LHCN-M2 (cell line): ENCODE measurements at regions not wholly inside any gene's neighbourhood (a gene's known extent, or its start where the extent isn't known, plus 50 kb on each side); places are given as distances from the start of the nearest gene placed in this dataset.
A peak's percentile ranks its signal among the peaks of the same experiment; 100 is the strongest.

Experiments
- DNase-seq: peaks from one replicate; pipeline ENCODE4 v3.0.0-alpha.2; 2012; ENCODE audit warnings: low read depth

DNA sequence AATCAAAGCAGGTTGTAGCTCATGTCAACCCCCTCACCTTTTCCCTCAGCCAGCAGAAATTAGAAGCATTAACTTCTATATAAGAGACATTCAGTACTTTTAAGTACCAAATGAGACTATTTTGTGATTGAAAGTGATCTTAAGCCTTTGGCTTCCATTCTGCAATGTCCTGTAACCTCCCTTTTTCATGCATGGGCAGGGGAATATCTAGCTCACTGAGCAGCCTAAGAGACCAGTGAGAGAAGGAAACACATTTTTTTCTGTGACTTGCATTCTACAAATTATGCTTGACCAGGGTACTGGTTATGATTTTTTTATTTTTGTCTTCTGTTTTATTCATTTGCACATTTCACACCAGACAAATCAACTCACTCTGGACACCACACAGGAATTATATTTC is 369.6 kb downstream of the KCTD12 start:
- DNase-seq, result peak; percentile 41

DNA sequence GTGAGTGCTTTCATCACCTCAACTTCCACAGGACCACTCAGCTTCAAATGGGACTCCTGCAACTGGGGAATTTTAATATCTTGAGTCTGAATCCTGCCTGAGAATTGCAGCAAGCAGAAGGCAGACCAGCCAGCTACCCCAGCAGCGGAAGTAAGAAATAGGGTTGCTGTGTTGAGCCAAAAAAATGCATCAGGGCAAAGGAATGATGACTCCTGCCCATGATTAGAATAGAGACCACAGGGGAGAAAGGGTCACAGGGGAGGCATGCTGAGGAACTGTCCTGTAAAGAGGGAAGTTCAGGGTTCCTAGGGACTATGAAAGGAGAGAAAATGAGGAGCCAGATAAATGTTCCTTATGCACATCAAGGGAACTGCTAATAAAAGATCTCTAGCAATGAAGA is 370.2 kb downstream of the KCTD12 start:
- peak; percentile 95 for DNase-seq

DNA sequence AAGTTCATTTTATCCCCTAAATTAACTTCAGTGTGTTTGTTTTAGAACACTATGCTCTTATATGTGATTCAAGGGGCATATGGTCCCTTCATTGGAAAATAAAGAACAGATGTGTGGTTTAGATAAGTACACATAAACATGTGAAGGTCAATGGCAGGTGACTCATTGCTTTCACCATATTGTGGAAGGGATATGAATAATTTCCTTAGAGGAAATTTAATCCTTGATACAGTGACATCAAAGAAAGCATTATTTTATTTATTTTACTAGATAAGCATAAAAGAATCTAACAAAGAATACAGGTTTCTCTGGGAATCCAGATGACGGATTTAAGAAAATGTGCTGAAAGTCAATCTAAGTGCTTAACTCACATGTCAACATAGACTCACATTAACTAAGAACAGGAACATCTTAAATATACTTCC is 373.5 kb downstream of the KCTD12 start:
- DNase-seq, result peak; percentile 98

DNA sequence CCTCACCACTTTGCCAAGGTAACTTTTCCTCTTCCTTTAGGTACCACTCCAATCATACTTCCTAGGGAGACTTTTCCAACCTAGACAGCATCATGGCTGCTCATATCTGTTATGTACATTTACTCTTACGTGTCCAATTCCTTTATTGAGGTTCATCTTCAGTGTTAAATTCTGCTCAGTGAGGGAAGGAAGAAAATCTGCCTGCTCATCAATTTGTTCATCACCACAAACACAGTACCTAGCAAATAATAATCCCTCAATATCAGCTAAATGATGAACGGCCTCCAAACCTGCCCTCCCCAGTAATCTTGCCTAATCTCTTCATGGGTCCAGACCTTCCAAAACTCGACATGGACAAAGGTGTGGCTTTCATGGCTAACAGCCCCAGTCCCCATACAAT is 380.8 kb downstream of the KCTD12 start:
- DNase-seq, result no peak

DNA sequence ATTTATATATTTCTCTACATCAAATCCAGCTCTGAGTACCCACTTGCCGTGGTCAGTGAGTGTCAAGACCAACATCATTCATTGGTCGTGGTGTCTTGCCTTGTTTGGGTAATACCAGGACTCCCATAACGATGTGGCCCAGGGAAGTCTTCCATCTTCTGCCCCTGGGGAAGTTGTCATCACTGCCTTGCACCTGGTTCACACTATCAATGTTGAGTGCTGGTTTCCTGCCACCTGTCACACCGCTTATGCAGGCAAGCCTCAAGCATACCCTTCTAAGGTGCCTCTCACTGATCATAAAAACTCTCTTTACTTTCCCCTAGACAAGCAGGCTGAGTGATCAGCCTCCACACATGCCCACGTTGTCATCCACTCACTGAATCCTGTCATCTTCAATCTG is 382.4 kb downstream of the KCTD12 start:
- DNase-seq, result peak; percentile 87

DNA sequence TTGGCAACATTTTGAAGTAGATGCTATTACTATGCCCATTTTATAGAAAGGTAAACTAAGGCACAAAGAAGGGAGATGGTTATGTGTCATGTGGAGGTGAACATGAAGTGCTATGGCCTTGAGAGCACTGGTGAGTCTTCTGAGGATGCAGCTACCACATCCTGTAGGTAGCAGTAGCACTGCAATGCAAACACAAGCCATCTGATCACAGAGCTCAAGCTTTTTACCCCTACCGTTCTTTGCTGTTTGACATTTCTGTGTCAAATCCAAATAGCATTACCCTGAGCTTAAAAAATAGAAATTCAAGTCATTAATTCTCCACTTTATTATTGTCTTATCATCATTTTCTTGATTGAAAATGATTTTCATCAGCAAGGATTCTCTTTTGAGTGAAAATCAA is 382.9 kb downstream of the KCTD12 start:
- DNase-seq, result no peak

DNA sequence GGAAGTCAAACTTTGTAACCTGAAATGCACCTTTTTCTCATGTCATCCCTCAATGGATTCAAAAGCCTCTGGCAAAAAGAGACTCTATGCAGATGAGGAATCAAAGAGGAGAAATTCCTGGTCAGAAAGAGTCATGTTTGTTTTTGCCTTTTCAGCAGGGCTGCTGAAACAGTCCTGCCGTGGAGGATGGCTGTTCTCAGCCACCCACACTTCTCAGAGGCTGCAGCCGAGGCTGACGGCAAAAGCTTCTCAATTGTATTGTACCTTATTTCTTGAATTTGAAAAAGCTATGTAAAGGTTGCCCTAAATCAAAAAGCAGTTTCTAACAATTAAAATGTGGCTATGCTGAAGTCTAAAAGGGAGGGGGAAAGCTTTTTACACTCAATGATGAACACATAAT is 385.3 kb downstream of the KCTD12 start:
- no peak for DNase-seq

DNA sequence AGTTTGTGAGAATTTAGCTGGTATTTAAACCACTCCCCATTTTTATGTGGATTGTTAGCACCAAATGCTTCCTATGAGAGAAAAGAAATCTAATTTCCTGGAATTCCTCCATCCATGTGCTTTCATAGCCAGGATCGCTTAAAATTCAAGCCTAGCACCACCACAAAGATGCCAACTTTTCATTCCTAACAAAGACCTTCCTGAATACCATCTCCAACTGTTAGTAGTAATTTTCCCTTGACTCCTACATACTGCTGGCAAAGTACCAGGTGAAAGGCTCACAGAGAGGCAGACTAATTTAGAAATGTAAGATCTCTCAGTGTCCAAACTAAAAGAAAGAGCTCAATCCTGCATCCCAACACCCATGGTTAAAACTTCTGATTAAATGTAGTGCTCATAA is 386.3 kb downstream of the KCTD12 start:
- no peak for DNase-seq

DNA sequence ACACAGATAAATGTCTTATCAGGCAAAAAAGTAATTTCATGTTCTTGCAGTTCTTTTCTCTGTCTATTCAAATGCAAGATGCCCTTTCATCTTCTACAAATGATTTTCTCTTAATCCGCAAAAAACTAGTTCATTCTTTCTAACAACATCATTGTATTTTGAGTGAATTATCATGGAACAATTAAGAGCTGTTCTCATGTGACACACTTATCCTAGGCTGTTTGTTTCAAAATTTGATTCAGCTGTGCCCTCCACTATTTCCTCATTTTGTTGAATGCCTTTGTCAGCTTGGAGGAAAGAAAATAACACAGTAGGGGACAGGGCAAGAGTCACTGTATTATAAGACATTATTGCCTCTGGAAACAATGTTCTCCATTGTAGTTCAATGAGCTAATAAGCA is 396.9 kb downstream of the KCTD12 start:
- DNase-seq, result no peak

DNA sequence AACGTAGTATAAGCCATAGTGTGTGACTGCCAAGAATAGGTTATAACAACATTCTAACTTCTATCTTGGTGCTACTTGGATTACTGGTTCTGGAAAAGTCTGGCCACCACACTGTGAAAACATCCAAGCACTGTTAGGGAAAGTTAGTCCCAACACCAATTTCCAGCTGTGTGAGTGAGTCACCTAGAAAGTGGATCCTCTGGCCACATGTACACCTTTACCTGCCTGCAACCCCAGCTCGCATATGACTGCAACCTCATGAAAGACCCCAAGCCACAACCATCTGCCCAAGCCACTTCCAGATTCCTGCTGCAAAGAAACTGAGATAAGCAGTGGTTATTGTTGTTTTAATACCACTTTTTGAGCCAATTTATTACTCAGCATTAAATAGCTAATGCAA is 404.5 kb downstream of the KCTD12 start:
- DNase-seq, result no peak

DNA sequence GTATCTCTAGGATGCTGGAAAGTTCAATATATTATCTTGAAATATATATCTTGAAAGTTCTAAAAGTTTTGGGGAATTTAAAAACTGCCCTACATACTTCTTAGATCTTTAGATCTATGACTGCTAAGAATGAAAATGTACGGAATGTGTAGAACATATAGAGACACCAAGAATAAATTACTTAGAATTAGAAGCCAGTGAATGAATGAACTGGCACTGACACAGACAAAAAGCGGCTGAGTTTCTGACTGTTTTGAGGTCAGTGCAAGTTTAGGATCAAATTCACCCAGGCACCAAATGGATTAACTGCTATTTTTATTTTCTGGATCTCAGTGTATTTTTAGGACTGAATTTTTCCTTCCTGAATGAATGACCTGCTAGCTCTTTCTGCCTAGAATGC is 411.2 kb downstream of the KCTD12 start:
- DNase-seq, result no peak

DNA sequence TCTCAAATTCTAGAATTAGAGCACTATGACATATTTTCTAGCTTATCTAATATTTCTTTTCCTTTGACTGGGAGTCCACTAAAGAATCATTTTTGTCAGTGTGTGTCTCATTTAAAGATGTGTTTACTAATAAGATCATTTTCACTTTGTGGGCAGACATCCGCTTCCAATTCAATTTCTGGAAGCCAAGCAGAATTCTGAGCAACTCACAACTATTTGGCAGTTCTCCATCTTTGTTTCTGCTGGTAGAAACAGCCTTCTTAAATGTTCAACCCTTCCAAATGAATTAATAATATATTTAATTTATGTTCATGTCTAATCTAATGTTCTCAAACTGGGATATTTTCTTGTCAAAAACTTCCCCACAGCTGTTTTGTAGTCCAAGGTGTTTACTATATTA is 411.8 kb downstream of the KCTD12 start:
- no peak for DNase-seq

DNA sequence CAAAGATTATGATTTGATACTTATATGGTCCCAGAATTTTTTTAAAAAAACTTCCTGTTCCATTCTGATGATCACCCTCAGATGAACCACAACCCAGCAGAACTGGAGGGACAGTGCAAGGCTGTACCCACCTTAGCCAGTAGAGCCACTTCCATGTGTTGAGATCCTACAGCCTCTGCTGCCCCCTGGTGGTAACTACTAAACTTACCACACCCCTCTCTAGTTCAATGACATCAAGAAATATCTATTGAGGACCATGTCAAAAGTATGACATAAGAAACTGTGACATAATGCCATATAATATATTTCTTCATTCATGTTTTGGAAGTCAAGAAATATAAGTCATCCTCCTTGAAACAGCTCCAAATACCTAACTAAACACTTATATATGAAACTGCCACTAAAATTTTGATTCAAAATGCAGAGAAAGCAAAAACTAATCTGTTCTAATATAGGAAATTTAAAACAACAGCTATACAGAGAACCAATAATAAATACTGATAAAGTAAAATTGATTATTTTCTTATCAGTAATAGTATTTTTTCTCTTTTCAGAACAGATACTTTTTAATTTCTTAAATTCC is 412.6 kb downstream of the KCTD12 start:
- DNase-seq, result peak; percentile 83

DNA sequence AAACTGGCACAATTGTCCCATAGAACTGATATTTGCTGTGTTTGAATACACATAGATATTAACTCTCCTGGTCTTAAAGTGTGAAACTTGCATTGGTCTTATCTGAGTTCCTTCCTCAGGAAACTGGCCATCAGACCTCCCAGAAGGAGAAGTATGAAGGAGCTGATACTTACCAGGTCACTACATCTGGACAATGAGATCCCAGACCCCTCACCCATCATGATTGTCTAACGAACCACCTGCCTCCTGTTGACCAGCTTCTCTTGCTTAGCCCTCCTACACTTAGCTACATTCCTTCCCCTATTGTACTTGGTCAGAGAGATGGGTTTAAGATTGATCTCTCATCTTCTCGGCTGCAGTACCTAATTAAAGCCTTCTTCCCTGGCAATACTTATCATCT is 413.3 kb downstream of the KCTD12 start:
- DNase-seq, result no peak

DNA sequence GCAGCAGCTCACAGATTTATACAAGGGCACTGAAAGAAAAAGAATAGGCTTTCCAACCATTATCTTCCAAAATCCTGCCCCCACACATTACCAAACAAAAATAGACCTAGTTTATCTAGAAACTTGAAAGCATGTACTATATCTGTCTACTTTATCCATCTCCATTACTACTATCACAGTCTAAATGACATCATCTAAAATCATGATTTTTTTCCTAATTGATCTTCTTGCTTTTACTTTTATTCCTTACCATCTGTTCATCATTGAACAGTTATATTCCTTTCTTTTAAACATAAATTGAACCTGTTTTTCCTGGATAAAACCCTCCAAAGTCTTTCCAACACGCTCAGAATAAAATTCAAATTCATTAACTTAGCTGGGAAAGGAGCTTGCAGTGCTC is 414.7 kb downstream of the KCTD12 start:
- DNase-seq, result no peak

DNA sequence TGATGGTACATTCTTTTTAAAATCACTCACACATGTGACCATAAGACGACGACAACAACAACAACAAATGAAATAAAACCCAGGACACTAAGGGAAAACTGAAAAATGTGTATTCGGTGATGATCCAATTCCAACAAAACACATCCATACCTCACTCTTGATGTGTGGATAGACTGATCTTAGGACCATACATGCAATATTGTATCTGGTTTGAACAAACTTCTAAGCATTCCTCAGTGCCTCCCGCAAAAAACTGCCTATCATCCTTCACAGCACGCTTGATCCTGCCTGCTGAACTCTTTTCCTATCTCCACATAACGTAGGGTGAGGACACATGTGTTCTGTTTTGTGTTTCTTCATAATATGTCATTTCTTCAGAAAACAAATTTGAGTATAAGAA is 415.2 kb downstream of the KCTD12 start:
- DNase-seq, result no peak

DNA sequence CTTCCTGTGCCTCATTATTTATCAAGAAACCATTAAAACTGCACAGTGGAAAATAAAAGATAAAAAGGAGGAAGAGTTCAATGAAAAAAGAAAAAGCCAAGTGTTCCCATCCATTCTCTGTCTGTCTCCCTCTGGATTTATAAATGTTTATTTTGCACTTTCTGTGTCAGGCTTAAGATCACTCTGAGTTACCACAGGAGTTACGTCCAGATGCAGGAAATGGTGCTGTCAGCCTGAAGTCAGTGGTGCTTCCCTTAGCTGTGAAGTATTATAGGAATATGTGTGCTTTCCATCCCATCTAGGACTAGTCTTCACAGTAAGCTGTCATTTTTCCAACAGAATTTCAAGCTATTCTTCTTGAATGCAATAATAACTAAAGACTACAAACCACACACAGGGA is 420.2 kb downstream of the KCTD12 start:
- no peak for DNase-seq

DNA sequence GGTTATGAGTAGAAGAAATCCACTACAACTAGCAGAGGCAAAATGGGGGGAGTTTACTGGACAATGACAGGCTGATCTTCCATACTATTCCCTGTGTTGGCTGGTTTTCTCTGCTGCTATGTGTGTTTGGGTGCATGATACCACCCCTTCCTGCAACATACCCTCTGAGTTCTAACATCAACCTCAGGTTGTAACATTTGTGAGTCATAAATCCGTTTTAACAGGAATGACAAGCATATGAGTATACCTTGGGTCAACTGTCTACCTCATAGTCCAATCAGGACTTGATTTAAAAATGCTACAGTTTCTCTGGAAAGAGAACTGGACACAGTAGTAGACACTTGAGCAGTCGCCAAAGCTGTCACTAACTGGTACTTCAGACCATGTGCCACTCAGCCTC is 422.9 kb downstream of the KCTD12 start:
- DNase-seq, result no peak

DNA sequence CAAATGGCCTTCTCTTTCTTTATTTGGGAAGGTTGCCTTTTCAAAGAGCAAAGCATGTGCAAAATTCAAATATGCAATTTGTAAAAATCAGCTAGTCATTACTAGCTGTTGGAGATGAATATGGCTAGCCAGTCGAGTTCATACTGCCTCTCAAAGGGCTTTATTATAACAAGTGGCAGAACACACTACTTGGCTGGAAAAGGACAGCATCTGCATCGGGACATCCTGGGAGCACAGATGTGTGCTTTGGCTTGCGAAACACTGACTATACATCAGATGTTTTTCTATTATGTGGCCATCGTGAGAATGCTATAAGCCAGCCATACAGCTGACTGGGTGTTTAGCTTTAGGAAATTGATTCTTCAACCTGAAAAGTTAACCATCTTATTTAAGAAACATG is 424.2 kb downstream of the KCTD12 start:
- no peak for DNase-seq

DNA sequence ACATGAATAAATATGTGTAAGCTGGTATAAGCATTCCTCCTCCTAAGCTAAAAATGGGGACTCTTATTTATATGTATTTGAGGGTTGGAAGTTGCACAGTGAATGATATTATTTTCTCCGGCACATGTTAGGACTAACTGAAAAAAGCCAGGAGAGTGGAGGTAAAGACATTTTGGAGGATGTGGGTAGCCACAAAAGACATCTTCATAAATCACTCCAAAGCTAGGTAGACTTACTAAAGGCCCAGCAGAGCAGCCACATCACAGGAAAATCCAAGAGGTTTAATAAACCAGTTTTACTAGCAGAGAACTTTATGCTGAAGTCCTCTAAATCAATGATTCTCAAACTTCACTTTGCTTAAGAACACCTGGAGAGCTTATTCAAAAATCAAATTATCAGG is 424.7 kb downstream of the KCTD12 start:
- DNase-seq, result no peak

DNA sequence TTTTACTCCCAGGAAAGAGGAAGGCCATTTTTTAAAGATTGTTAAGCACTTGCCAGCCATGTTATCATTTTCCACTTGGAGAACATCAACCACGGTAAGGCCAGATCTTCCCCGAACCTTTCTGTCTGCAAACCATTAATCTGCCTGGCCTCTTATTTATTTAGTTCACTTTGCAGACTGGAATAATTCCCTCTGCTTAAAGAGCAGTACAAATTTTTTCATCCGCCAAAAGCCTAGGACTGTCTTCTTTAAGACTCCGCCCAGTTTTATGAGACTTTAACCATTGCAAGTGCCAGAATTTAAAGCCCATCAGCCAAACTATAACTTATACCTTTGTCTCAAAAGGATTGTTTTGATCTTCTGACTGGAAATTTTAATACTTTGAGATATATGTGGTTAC is 426.3 kb downstream of the KCTD12 start:
- DNase-seq, result no peak

DNA sequence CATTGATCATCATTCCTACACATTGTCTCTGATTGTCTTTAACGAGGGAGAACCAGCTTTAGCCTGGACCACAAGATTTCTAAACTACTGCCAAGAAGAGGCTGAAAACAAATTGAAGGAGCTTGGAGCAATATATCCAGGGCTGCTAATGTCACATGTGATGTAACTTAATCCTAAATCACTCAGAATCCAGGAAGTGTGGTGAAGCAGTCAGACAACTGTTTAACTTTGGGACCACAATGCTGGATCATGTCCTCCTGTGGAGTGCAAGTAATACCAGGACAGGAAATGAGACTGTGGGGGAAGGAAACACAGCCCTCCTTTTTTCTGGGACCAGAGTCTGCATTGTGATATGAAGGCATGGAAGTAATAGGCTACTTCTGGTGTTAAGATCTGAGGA is 430.2 kb downstream of the KCTD12 start:
- peak; percentile 91 for DNase-seq

DNA sequence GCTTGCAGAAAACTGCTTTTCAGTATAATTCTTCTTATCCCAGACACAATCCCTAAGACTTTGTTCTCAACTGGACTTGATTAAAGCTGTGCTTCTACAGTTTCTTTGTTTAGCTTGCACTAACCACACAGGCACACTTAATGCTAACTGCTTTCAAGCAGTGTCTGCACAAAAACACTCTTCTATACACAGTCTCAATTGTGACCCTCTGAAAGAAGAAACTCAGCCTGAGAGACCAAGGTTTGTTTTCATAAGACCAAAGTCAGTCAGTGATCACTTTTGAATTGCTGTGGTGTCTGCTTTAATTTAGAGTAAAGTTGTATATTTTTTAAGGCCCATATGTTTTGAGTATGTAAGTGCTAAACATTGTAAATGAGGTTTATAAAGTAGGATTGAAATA is 431.2 kb downstream of the KCTD12 start:
- no peak for DNase-seq

DNA sequence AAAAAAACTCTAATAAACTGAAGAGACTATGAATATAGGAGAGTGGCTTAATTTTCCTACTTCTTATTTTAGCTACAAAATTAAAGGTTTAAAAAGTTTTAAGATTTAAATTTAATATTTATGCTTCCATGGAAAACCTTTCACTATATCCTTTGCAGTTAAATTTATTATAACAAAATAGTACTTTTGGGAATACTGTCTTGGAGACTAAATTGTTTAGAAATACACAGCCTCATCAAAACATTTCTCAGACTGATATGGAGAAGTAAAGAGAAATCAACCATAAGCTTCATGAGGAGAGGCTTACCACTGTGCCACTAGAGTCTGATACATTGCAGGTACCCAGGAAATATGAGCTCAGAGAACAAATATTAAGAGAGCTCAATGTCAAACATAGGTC is 436.5 kb downstream of the KCTD12 start:
- no peak for DNase-seq

DNA sequence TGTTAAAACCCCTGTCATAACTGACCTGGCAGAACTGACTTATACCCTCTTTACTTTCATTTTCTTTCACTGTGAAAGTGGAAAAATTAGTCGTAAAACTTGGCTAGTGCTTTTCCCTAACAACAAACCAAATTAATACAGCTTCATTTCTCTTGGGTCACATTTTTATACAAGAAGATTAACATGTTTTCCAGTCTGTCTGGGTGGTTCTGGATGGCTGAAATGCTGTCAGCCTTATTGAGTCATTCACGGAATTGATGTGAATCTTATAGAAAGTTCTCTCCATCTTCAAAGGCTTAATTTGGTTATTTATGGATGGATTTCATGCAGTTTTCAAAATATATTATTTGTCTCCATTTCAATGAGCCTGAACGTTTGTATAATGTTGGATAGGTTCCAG is 440.0 kb downstream of the KCTD12 start:
- DNase-seq, result no peak
